Prostate gland (tissue), 2 donors: ENCODE measurements at regions not wholly inside any gene's neighbourhood (a gene's known extent, or its start where the extent isn't known, plus 50 kb on each side); places are given as distances from the start of the nearest gene placed in this dataset.

Source experiments
- POLR2A ChIP-seq: fragments of 450-650 bp; IDR thresholded peaks from one replicate; pipeline ENCODE4 v1.6.1; 2016; ENCODE audit warnings: antibody characterized with exemption, mild to moderate bottlenecking
- POLR2AphosphoS5 ChIP-seq: sonication (generic); formaldehyde crosslinking; IDR thresholded peaks from one replicate; pipeline ENCODE4 v1.6.1; 2017; ENCODE audit warnings: antibody characterized with exemption
- TF ChIP-seq, protein P1 (sequence below), 4 experiments: fragments of 200-600 bp in 2 of 4; fragments of 450-650 bp in 2 of 4; sonication (generic) in 2 of 4; IDR thresholded peaks; 1 replicate in 3 of 4; 2 replicates in 1 of 4; pipeline ENCODE4 v1.5.1; 2016 to 2019; ENCODE audit warnings: antibody characterized with exemption in 4 of 4, mild to moderate bottlenecking in 2 of 4, moderate library complexity in 2 of 4

DNA sequence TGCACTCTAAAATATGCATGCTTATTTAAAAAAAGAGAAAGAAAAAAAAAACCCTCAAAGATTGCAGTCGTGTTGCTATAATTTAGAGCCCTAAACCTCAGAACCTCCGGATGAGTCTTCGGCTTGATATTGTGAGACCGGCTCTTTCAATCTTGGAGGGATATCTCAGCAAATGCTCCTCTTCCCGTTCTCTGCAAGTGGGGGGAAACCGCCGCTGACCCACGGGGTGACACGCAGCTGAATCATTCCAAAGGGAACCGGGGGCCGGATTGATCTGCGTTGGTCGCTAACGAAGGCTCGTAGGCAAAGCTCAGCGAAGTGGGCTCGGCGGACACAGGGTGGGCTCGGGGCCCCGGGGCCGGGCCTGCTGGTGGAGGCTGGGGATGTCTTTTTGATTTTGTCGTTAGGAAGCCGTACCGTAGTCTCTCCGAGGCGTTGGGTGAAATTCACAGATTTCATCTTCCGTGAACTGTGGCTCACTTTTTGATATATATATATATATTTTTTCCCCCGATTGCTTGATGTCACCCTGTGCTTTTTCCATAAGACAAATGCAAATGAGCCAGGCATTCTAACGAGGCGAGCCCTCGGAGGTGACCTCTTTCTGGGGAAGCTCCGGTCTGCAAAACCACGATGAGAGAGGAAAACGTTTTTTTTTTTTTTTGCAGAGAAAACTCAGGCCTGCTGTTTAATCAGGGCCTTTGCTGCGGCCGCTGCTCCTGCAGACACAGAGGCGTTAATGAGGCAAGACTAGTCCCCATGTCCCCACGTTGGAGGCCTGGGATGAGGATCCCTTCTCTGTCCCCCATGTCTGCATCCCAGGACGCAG is 110.7 kb upstream of the PPP2R3B start:
- TF ChIP-seq, protein P1, sequence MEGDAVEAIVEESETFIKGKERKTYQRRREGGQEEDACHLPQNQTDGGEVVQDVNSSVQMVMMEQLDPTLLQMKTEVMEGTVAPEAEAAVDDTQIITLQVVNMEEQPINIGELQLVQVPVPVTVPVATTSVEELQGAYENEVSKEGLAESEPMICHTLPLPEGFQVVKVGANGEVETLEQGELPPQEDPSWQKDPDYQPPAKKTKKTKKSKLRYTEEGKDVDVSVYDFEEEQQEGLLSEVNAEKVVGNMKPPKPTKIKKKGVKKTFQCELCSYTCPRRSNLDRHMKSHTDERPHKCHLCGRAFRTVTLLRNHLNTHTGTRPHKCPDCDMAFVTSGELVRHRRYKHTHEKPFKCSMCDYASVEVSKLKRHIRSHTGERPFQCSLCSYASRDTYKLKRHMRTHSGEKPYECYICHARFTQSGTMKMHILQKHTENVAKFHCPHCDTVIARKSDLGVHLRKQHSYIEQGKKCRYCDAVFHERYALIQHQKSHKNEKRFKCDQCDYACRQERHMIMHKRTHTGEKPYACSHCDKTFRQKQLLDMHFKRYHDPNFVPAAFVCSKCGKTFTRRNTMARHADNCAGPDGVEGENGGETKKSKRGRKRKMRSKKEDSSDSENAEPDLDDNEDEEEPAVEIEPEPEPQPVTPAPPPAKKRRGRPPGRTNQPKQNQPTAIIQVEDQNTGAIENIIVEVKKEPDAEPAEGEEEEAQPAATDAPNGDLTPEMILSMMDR (IDR thresholded peaks at IDR 0.05) = no peak
- TF ChIP-seq POLR2A (no peak), POLR2AphosphoS5 (no peak)
